GM18502 (cell line): ENCODE measurements at regions not wholly inside any gene's neighbourhood (a gene's known extent, or its start where the extent isn't known, plus 50 kb on each side); places are given as distances from the start of the nearest gene placed in this dataset.
"Not testable (repeated sequence)": the region's sequence is repeated elsewhere in the genome, so short reads cannot be mapped to it uniquely, and the experiment has no call there.

Experiments used
- ATAC-seq: cut with Tn5 transposase; IDR thresholded peaks from one replicate; pipeline ENCODE4 v1.9.1; 2021; ENCODE audit warnings: mild to moderate bottlenecking; ENCODE audit not compliant: unreplicated experiment, poor library complexity

DNA sequence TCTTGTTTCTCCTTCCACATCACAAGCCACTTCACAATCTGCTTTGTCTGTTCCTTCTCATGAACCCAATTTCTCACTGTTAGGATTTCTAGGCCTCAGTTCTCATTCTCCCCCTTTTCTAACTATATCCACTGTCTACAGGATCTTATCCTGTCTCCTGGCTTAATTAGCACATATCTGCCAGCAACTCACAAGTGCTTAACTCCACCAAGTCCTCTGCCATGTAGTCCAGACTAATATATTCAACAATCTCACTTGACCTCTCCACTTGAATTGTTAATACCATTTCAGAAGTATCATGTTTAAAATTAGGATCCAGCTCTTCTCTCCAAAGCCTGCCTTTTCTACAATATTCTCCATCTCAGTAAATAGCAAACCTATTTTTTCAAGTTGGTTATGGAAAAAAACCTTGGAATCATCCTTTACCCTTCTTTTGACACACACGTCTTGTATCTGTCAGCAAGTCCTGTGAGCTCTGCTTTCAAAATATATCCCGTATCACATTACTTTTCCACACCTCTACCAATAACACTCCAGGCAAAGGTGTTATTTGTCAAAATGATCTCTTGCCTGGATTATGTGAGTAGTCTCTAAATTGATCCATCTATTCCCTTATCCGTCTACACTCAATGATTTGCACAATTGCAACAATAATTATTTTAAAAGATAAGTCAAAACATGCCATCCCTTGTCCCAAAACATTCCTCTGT is 127.2 kb upstream of the SLIT2 start:
- no peak for ATAC-seq

DNA sequence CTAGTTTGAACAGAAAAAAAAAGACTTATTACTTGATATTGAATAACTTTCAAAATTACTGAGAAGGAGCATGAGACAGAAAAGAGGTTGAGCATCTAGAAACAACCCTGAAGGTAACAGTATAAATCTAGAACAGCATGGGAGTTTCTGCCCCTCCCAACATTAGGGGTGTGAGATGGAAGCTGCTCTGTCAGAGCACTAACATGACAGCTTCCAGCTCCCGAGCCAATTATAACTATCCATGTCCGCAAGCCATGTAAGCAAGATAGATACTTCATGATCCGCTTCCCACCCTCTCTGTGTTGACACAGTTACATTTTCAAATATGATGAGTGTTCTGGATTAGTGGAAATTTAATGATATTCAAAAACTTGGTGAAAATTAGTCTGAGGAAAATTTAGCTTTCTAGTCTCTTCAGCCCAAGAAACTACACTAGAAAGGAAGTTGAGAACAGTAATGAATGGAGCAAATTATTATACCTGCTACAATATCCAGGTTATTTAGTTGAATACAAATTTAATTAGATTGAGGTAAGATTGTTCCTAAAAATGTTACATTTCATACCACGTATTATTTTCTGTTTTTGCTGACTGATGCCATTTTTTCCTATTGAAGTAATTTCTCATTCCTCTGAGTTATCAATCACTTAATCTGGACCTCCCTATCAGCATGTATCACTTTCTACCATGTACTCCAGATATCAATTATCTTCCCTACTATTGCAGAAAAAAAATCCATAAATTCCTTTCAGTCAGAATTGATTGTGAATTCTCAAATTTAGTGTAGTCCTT is 129.3 kb upstream of the SLIT2 start:
- no peak for ATAC-seq

DNA sequence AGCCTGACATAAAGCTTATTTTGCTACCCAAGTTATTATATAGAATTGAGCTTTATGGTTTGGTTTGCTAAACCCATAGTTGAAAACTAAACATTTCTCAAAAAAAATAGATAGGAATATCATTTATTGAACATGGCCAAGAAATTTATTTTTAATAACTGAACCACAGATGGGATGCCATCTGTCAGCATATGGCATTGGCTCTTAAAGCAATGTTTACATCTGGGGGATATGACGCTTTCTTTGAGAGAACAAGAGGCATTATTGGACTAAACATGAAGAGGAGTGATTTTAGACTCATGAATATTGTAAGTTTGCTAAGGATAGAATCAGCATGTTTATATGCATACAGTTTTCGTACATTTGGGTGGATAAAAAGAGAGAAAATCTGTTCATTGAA is 132.6 kb upstream of the SLIT2 start:
- ATAC-seq: no peak

DNA sequence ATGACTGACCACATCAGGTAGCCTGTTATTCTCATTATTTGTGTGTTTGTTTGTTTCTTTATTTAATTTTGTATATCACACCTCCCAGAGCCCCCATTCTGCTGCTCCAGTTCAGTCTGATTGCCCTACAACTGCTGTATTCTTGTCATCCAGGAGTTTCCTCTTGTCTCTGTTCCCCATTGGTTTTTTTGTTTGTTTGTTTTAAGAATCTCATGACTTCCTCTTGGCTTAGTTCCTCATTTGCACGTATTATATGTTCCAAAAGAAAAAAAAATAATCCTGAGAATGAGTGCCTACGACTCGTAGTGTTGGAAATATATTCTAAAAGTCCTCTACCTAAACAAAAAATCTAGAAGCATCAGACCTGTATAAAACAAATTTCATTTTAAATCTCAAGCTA is 142.3 kb upstream of the SLIT2 start:
- ATAC-seq: no peak

DNA sequence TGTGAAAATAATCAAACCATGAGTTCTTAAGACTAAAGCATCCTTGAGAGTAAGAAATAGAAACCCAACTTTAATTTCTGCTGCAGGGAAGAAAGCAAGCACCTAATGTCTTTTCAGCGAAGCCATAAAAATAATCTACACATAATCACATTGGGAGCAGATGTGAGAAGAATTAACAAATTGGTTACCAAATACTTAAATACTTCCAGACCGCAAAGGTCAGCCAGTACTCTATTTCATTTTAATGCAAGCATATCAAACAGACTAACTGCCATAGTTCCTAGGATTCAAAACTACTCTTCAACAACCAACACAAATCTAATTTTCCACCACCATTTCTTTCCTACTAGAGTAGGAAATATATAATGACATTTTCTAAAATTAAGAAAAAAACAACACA is 144.8 kb upstream of the SLIT2 start:
- no peak for ATAC-seq

DNA sequence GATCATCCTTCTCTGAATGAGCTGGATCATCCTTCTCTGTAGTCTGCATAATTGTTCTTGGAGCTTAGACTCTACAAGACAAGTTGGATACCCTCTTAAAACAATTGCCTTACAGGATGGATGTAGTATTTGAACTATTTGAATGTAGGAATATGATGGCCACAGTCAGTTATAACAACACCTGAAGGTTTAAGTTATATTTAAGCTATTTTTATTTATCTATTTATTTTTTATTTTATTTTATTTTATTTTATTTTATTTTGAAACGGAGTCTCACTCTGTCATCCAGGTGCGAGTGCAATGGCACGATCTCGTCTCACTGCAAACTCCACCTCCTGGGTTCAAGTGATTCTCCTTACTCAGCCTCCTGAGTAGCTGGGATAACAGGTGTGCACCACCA is 149.9 kb upstream of the SLIT2 start:
- ATAC-seq: no peak

DNA sequence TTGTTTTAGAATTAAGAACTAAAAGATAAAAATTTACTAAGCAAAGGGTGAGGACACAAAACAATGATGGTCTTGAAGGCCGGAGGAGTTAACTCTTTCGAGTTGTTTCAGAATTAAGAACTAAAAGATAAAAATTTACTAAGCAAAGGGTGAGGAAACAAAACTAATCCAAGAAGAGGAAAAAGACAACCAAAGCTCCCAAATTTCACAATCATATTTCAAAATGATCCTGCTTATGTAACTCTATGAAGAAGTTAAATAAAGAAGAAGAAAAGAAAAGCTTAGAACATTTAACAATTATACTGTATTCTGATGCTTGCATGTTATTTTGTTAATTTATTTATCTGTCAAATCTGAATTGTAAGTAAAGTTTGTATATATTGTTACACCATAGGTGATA is 154.8 kb upstream of the SLIT2 start:
- ATAC-seq: no peak

DNA sequence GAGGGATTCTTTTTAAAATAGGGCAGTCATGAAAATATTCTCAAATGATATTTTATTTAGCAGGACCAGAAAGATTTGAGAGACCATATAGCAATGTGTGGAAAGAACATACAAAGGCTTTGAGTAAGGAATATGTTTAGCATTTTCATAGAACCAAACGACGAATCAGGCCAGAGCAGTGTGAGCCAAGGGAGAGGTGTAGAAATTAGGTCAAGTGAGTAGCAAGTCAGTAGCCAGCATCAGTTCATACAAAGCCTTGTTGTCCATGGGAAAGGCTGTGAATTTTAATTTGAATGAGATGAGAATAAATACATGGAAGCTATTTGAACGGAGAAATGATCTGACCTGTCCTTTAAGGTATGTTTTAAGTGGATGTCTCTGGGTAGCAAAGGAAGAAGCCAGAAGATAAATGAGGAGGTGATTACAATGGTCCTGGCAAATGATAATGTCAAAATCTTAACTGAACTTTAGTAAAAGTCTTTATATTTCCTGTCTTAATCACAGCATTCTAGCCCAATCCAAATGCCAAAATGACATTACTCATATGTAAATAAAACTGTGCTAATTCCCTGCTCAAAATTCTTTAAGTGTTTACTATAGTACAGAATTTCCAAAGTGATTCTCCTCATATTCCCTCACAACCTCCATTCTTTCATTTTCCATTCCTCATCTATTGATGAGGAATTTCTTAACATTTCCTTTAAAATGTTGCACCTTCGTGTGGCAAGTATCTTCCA is 155.7 kb upstream of the SLIT2 start:
- ATAC-seq: no peak

DNA sequence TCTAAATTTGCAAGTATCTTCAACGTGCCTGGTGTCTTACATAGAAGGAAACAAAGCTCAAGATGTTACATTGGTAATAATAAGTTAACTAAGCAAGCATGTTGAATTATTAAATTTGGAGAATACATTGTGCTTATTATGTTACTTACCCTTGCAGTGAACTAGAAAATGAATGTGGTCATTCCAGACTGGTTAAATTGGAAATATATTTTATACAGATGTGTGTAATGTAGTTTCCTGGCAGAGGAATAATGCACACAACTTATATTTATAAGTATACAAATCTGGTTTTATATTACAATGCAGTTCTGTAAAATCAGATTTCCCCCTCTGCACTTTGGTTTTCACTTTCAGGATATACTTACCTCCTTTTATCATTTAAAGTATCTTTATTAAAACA is 159.9 kb upstream of the SLIT2 start:
- no peak for ATAC-seq

DNA sequence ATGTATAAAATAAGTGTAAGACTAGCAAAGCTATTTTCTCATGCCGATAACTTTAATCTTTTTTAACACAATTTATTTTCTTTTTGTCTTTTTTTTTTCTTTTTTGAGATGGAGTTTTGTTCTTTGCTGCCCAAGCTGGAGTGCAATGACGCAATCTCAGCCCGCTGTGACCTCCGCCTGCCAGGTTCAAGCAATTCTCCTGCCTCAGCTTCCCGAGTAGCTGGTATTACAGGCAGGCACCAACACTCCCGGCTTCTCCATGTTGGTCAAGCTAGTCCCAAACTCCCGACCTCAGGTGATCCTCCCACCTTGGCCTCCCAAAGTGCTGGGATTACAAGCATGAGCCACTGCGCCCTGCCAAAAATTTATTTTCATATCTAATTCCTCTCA is 164.2 kb upstream of the SLIT2 start:
- no peak for ATAC-seq

DNA sequence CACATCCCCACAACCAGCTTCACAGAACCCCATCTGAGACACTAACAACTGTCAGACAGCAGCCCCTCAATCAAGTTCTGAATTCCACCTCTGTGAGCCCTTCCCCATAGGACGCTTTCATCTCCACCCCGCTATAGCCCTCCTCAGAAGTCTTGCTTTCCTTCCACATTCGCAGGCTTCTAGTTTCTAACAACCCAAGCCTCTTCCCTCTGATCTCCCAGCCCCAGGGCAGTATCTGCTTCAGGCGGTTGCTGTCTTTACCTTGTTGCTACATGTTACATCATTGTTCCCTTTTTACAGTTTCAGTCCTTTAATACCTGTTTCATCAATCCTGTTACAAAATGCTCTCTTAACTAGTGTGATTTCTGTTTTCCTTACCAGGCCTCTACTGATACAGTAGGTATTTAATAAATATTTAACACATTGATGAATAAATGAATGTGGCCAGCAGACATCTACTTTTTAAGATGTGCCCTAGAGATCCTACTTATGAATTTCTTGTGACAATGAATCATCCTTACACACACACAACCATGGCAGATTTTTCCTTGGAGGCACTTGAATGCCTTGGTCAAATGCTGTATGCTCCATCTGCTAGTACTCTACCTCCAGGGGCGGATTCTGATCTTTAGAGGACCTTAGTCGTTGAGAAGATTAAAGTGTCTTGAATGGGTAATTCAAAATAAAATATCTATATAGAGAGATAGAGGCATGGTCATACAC is 164.7 kb upstream of the SLIT2 start:
- no peak for ATAC-seq

DNA sequence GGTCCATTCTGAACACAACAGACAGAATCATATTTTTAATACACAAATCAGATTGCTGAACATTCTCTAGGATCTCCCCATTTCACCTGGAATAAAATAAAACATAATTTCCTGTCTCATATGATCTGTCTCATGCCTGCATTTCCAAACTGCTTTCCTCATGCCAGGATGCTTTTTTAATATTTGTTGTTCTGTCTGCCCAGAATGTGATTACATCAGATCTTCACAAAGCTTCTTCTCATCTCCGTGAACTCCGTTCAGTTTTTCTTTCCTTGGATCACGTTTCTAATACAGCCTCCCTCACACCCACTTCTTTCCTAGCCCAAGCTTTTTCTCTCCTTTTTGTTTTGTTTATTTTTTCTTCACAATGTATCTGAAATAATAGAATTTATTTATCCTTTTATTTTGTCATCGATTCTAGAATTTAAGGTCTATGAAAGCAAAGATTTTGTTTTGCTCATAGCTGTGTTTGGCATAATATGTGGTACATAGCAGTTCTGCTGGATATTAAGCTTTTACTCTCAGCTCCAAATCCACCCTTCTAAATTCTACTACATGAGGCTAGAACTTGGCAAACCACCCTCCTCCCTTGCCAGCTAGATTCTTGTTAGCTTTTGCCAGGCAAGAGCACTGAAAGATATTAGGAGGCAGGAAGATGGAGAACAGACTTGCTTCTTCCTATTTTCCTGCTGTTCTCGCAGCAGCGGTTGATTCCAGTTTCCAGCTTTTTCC is 165.5 kb upstream of the SLIT2 start:
- no peak for ATAC-seq

DNA sequence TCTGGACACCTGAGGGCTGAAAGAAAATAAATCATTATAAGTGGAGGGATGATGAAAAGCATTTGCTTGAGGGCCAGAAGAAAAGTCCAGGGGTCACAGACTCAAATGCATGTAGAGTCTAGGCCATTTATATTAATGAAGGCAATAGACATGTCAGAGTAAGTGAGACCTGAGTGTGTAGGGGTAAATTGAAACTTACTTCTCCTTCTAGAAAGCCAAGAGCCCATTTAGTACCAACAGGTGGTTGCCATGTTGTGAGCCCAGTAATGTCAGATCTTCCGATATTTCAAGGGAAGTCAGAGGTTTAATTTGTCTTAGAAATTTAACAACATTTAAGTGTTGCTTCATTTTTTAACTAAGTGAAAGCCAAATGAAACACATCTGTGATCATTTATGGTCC is 166.1 kb upstream of the SLIT2 start:
- no peak for ATAC-seq

DNA sequence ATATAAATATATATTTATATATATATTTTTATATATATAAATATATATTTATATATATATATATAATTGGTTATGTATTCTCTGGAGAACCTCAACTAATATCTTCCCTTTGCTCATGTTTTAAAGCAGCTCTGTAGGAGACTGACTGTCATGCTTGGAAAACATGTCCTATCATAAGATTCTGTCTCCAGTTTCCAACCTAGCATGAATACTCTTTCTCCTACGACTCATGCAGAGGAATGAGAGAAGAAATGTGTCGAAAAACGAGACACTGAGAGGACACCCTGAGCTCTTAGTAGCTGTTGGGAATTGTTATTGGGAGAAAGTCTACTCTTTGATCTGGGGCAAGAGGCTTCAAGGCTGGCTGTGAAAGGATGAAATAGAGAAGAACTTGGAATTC is 166.5 kb upstream of the SLIT2 start:
- ATAC-seq: no peak

DNA sequence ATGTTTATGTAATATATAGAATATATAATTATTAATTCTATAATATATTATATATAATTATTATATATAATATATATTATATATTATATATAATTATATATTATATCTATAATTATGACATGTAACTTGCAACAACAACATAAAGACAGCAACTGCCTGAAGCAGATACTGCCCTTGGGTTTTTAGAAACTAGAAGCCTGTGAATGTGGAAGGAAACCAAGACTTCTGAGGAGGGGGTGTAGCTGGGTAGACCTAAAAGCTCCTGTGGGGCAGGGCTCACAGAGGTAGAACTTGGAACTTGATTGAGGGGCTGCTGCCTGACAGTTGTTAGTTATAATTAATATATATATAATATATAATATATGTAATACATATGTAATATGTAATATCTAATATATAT is 167.2 kb upstream of the SLIT2 start:
- no peak for ATAC-seq

DNA sequence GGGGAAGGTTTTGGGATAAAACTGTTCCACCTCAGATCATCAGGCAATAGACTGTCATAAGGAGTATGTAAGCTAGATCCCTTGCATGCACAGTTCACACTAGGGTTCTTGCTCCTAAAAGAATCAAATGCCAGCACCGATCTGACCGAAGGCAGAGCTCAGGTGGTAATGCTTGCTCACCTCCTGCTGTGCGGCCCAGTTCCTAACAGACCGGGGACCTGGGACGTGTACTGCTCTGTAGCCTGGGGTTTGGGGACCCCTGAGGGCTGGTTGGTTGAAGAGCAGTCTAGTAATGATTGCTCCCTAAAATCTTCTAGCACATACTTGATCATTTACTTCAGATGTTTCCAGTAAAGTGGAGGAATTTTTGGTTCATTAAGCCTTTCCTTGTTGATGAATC is 173.1 kb upstream of the SLIT2 start:
- ATAC-seq: no peak

DNA sequence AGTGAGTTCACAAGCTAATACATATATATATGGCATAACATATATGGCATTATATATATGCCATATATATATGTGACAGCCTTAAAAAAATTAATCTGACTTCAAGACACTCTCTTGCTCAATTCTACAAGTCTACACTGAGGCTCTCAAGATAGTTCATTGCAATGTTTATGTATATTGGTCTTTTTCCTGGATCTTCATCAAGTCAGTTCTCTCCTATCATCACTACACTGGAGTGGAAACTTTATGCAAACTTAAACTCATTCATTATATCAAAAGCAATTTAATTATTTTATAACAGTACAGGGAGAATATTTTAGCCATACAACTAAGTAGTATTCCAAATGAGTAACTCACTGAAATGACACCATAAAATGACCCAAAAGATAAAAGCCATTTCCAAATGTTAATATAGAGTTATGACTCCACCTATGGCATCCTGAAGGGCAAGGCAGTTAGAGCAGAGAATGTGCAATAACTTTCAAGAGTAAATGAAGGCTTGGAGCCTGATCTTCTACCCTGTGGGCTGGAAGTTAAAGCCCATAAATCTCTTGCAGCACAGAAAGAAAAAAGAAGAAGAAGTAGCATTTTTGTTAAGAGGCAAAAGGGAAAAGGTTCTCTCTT is 176.3 kb upstream of the SLIT2 start:
- ATAC-seq: no peak

DNA sequence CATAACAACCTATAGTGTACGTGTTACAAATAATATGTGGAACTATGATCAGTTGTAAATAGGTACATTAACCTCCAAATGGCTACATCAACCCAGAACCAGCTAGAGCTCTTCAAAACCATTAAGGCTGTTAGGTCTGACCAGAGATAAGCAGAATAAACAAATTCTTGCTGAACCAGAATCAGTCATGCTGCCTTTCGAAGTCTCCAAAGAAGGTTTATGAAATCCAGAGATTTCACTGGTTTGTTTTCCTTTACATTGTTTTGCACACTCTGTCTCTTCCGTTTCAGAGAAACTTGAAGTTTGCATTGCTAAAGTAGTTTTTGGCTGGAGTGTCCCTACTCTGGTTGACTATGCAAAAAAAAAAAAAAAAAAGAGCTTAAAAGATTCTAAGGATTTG is 177.3 kb upstream of the SLIT2 start:
- no peak for ATAC-seq

DNA sequence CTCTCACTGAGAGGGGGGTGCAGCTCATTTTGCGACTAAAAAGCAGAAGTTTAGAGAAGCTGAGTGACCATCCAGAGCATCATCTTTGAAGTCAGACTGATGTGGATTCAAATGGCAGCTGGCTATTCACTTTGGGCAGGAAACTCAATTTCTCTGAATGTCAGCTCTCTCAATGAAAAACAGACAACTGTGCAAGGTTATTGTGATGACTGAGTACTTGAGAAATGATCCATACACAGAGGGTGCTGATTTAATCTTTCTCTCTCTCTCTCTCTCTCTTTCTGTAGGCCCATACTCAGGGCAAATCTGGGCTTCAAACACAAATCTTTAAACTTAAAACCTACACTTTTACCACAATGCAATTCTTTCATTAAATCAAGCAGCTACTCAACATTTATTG is 185.8 kb upstream of the SLIT2 start:
- no peak for ATAC-seq

DNA sequence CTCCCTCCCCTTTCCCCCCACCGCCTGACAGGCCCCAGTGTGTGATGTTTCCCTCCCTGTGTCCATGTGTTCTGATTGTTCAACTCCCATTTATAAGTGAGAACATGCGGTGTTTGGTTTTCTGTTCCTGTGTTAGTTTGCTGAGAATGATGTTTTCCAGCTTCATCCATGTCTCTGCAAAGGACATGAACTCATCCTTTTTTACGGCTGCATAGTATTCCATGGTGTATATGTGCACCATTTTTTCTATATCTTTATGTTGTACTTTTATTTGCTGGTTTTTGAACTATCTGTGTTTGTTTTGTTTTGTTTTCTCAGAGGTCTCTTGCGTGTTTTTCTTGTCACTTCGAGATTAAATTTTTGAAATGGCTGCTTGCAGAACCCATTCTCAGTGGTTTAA is 188.8 kb upstream of the SLIT2 start:
- ATAC-seq: not testable (repeated sequence)
